Retina (tissue), 1 donor: ENCODE measurements at regions not wholly inside any gene's neighbourhood (a gene's known extent, or its start where the extent isn't known, plus 50 kb on each side); places are given as distances from the start of the nearest gene placed in this dataset.

ENCODE experiments used
- DNase-seq: peaks from one replicate; pipeline ENCODE4 v3.0.0-alpha.2; 2016

DNA sequence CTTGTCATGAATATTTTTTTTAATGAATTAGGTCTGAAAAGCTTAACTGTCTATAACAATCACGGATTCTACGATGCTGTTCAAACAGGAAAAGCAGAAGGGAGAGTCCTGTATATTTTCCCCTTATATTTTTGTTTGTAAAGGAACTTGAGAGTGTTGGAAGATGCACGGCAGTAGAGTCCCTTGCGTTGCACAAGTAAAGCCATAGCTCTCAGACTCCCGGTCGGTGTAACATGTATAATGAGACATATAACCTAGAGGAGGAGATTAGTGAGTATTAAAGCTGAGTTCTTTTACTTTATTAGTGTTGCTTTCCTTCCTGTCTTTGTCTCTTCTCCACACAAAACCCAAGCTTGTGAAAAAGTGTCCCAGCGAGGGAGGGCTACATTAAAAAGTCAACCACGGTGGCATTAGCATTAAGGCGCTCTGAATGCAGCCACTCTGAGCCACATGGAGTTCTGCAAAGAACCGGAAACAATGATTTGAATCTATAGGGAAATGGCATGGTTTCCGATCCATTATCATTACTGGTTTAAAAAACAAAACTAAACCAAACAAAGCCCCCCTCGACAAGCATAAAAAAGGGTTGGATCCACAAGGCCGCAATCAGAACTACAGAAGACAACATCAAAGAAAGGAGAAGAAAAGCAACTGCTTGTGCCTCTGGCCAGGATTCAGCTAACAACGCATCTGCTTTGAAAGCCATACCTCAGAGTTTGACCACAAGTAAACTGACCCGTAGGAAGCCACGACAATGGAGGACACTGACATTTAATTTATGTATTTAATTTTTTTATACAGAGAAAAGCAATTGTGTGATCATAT lies 356.8 kb downstream of the LMO4 start:
- peak; percentile 42 for DNase-seq

GRCh38 chr1:87686136-87686495 lies 357.4 kb downstream of the LMO4 start:
- peak; percentile 9 for DNase-seq

DNA sequence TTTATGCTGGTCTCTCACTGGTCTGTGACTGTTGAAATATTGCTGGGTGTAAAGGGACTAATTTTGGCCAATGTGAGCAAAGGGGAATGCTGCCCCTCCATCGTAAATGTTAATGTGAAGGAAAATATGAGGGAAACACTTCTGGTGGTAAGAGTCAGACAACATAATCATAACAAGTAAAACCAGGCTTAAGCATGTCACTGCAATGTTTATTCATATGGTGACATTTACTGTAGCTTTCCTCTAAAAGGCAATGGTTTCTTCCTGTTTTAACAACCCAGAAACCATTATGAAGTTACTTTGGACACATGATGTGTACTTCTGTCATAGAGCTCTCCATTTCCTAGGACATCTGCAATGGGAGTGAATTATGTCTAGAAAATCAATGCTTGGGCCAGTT lies 358.0 kb downstream of the LMO4 start:
- no peak for DNase-seq

DNA sequence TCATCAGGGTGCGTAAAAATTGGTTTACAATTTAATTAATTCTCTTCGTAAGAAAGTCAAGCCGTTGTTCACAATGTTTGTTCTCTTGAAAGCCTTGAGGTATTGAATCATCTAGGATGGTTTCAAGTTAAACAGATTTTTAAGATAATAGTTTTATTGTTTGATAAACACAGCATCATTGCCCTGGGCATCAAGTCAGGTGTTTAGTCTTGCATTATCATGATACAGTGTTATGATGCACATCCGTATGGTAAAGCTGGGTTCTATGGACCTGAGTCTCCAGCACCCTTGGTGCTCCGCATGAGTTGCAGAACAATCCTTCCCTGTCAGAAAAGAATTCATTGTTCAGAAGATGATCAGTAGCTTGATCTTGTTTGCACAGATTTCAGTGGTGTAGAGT lies 359.5 kb downstream of the LMO4 start:
- DNase-seq, result no peak

DNA sequence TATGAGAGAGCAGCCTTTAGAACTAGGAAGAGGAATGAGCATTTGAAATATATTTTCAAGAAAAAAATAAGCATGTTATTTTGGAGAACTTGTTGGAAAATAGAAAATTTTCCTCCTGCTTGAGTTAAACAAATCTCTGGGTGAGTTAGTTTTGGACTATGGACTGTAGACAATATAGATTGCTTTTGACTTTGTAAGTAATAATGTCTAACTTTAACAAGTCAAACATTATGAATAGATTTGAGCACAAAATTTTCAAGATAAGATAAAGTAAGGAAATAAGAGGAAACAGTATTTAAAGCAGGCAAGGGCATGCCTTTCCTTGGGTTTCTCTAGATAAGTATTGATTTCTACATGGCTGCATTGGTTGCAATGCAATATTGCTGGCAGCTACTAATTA lies 360.8 kb downstream of the LMO4 start:
- DNase-seq, result no peak

GRCh38 chr1:87696483-87696882 lies 367.8 kb downstream of the LMO4 start:
- no peak for DNase-seq

- no peak for DNase-seq
These were observed 373.8 kb downstream of the LMO4 start for GRCh38 chr1:87702455-87702854.

DNA sequence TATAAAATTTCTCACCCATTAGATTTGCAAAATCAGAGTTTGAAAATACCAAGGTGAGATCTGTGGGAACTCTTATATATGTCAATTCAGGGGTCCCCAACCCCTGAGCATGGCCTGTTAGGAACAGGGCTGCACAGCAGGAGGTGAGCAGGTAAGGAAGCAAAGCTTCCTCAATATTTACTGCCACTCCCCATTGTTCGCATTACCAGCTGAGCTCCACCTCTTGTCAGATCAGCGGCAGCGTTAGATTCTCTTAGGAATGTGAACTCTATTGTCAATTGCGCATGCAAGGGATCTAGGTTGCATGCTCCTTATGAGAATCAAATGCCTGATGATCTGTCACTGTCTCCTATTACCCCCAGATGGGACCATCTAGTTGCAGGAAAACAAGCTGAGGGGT lies 376.6 kb downstream of the LMO4 start:
- no peak for DNase-seq

GRCh38 chr1:87706203-87706602 lies 377.5 kb downstream of the LMO4 start:
- peak; percentile 12 for DNase-seq

DNA sequence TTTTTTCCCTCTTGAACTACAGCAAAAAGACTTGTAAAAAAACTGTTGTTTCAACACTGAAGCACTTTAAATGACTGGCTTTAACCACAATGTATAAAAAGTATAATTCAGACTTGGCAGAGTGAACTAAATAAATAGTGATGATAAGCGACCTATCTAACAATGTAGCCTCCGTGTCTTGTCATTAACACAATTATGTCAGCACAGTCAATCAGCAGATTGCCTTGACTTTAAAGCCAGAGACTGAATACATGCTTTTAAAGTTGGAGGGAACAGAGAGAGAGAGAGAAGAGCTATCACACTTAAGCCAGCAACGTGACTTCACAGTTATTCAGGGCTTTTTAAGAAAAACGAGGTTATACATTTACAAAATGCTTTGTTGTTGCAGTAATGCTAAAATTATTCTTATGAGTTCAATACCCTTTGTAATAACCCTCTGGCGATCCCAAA lies 378.1 kb downstream of the LMO4 start:
- DNase-seq, result peak; percentile 34

DNA sequence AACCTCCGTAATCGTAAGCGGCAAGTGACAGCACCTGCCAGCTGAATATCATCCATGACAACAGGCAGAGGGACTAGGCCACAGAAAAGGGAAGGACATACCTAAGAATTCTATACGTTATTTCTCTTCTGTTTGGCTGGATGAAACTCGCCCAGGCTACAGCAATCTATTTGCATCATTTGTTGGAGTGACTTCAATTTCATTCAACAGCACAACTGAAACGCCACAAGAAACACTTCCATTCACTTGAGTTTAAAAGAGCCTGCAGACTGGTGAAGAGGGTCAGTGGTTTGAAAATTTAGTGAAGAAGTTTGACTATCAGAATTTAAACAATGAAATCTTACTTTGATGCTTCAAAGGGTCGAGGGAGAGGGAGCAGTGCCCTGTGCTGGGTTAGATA lies 378.7 kb downstream of the LMO4 start:
- DNase-seq, result no peak

DNA sequence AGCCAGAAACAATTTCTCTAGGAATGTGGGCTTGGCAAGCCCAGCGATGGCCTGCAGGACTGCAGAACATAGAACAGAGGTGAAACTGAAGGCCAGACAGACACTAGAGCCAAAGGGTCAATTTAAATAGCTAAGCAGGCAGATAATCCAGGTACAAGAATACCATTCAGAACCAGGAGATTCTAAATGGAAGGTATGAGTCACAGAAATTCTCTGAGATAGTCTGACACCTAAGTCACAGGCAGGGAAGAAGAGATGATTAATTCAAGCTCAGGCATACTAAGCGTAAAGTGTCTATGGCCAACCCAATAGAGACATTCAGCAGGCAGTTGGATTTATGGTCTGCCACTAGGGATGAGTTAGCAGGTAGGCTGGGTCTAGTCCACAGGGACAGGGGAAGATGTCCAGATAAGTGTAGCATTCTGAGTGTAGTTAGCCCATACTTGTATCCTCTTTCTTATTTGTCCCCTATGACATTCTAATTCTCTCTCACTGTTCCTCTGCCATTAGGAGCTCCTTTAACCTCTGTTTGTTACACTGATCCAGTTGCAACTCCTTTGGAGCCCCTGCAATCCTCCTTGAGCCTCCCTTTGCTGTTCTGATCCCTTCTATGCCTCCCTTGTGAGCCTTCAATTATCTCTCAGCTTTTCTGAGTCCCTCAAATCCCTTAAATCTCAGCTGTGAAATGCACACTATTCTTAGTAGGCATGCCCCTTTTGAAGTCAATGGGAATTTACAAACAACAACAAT lies 383.8 kb downstream of the LMO4 start:
- DNase-seq, result no peak

DNA sequence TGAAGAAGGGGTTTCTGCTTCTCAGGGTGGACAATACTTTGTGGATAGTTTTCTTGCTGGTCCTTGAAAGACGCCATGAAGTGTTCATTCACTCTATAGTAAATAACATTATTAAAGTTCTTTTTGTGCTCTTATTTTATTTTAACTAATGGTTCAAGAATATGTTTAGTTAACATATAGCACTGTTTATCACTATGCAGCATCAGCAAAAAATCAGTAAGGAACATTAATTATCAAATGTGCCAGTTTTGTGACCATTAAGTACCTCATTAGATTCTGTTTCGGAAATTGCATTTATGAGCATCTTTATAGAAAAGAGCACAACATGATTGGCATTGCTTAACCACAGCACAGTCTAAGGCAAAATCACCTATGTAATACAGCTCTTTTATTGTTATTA lies 385.6 kb downstream of the LMO4 start:
- no peak for DNase-seq

DNA sequence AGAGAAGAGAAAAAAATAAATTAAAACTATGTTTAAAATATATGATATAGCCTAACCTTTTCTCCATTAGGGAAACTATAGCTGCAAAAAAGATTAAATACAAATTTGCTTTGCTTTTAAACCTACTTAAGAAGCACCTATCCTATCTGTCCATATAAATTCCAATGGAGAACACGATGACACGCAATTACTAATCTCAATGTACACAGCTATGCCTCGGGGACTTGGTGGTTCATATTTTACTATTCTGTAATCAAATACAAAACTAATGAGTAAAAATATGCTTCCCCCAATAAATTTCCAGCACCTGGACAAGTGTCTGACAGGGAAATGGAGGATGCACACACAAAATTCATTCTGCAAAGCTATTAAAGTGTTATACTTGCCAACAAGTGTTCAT lies 386.4 kb downstream of the LMO4 start:
- DNase-seq, result no peak

DNA sequence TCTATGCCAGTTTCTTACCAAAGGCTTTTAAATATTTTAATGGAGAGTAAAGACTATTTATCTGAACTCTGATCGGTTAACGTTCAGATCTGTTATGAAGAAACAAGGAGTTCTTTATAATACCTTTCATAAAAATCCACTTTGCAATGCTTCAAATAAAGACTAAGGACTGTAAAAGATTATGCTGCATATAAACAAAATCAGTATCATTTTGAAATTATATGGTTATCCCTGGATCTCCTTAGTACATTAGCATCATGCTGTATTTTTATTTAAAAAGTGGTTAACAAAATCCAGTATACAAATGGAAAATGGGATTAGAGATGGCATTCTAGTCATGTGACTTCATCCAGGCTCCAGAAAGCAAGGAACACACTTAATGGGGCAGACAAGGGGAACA lies 386.8 kb downstream of the LMO4 start:
- DNase-seq, result no peak

- DNase-seq, result no peak
These were observed 388.5 kb downstream of the LMO4 start for GRCh38 chr1:87717157-87717670.

DNA sequence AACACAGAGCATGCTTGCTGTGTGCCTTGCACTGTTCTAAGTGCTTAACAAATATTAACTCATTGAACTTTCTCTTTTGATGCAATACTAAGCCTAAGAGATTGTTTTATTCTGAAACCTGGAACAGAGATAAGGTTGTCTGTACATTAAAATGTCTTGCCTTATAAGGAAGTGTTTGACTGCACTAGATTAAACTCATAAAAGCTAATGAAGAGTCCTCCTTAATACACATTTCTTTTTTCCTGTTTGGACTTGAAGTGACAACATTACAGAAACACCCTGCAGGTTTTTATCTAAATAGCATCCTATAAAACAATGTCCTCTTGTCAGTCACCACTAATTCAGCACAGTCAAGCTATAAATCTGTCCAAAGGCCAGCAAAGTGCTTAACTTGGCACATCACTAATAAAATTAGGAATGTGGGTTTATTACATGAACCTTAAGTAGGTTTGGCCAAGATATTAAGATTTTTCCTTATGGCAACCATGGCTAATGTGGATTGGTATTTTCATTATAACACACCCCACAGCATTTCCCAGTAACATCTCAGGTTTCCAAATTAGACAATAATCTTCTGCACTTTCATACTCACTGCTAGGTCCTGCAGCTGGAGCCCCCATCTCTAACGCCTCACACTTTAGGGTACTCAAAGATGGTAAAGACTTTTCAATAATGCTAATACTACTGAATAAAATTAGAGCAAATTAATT lies 389.7 kb downstream of the LMO4 start:
- no peak for DNase-seq

- DNase-seq, result no peak
These were observed 391.0 kb downstream of the LMO4 start for GRCh38 chr1:87719658-87720057.

DNA sequence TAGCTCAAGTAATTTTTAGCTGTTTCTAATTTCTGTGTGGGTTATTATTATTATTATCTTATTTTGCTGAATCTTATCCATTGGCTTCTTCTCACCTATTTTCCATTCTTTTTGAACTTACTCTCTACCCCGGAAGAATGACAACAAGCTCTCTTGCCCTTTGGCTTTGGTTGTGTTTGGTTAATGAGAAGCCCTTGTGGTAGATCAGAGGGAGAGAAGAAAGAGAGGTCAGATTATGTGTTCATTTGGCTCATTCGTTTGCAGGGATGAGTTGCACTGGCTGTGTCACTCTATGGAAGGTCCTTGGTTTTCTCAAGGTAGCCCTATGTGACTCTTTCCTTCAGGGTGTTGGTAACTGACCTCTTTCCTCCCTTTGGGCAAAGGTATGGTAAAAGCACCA lies 391.9 kb downstream of the LMO4 start:
- no peak for DNase-seq

GRCh38 chr1:87723193-87723592 lies 394.5 kb downstream of the LMO4 start:
- DNase-seq, result no peak

DNA sequence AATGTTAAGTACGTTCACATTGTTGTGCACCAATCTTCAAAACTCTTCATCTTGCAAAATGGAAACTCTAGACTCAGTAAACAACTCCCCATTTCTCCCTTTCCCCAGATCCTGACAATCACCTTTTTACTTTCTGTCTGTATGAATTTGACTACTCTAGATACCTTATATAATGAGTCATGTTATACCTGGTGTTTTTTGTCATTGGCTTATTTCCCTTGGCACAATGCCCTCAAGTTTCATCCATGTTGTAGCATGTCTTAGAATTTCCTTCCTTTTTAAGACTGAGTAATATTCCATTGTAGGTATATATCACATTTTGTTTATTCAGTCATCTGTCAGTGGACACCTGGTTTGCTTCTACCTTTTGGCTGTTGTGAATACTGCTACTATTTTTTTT lies 399.5 kb downstream of the LMO4 start:
- DNase-seq, result no peak

DNA sequence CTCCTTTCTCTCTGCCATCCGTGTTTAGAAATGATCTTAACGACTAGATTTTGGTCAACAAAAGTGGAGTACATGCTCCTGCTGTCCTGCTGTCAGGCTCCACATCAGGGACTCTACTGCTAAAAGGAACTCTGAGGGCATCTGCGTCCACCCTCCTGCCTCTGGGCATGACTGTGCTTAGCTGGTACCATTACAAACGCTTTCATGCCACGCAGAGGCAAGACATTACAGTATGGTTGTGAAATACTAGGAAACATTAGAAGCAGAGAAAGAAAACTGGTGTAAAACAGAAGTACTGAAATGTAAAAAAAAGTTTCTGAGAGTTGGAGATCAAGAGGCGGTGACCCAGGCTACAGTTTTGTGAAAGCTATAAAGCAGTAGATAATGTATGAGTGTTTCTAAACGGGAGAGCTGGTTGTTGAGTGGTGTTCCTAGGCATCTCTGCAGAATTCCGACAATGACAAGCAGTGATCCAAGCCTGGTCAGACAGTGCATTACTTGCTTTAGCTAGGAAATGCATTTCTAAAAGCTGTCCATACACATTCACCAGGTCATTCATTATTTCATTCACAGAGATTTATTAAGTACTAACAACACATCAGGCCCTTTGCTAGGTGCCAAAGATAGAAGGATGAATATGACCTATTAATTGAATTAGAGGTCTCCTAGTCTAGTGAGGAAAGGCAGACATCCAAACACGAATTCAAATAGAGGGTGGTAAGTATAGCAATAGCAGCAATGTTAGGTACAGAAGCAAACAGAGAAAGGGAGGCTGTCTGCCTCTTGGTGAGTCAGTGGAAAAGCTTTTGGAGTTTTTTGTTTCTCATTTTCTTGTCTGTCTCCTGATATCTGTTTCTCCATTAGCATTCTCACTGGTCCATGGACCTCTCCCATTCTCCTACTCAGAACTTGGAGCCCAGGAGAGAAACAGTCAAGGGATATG lies 401.9 kb downstream of the LMO4 start:
- DNase-seq, result no peak
